ENCODE measurements at regions not wholly inside any gene's neighbourhood (a gene's known extent, or its start where the extent isn't known, plus 50 kb on each side); places are given as distances from the start of the nearest gene placed in this dataset.

DNA sequence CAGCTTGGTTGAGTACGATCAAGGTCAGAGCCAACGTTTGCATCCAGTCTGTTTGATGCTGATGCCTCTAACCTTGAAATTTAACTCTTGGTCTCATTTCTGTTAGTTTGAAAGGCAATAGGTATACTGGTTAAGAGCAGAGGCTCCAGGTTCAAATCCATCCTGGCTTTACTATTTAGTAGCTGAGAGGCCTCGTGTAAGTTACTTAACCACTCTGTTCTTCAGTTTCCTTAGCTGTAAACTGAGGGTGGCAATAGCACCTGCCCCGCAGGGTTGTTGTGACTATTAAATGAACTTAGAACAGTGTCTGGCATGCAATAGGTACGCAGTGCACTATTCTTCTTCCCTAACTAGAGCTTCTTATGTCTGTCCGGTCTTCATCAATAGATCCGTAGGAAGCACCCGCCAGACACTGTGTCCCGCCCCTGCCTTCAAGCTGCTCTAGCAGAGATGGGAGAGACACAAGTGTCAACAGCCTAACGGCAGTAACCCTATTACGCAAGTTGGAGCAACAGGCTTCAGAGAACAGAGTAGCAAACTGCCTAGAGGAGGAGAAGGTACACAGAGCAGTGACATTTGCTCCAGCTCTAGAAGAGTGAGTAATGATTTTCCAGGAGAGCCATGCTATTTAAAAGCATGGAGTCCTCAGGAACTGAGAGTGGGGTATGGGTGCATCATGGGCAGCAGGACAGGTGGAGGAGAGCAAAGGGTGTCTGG, 62.7 kb upstream of the ST3GAL5 start:
- TF ChIP-seq, protein P1, sequence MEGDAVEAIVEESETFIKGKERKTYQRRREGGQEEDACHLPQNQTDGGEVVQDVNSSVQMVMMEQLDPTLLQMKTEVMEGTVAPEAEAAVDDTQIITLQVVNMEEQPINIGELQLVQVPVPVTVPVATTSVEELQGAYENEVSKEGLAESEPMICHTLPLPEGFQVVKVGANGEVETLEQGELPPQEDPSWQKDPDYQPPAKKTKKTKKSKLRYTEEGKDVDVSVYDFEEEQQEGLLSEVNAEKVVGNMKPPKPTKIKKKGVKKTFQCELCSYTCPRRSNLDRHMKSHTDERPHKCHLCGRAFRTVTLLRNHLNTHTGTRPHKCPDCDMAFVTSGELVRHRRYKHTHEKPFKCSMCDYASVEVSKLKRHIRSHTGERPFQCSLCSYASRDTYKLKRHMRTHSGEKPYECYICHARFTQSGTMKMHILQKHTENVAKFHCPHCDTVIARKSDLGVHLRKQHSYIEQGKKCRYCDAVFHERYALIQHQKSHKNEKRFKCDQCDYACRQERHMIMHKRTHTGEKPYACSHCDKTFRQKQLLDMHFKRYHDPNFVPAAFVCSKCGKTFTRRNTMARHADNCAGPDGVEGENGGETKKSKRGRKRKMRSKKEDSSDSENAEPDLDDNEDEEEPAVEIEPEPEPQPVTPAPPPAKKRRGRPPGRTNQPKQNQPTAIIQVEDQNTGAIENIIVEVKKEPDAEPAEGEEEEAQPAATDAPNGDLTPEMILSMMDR (IDR thresholded peaks at IDR 0.05 in 2 of 3, conservative IDR thresholded peaks at IDR 0.05 in 1 of 3; ENCODE audit: control insufficient read depth in 2 of 3, extremely low read depth in 1 of 3, insufficient read depth in 1 of 3, low read depth in 3 of 3, low read length in 3 of 3): no peak
- no peak for TF ChIP-seq BHLHE40 (IDR thresholded peaks at IDR 0.05; ENCODE audit: borderline replicate concordance in 1 of 2, low read depth in 2 of 2, low read length in 1 of 2)
- no peak for TF ChIP-seq EZH2 (IDR thresholded peaks at IDR 0.05; ENCODE audit: borderline replicate concordance, control insufficient read depth, low read depth, low read length)
- TF ChIP-seq, protein P2, sequence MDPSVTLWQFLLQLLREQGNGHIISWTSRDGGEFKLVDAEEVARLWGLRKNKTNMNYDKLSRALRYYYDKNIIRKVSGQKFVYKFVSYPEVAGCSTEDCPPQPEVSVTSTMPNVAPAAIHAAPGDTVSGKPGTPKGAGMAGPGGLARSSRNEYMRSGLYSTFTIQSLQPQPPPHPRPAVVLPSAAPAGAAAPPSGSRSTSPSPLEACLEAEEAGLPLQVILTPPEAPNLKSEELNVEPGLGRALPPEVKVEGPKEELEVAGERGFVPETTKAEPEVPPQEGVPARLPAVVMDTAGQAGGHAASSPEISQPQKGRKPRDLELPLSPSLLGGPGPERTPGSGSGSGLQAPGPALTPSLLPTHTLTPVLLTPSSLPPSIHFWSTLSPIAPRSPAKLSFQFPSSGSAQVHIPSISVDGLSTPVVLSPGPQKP (IDR thresholded peaks at IDR 0.05; ENCODE audit: low read depth, low read length): no peak
- TF ChIP-seq ESRRA (IDR thresholded peaks at IDR 0.05; ENCODE audit: low read length): no peak

Measured in GM12878 (cell line).